OCI-LY3 (cell line): ENCODE measurements at regions not wholly inside any gene's neighbourhood (a gene's known extent, or its start where the extent isn't known, plus 50 kb on each side); places are given as distances from the start of the nearest gene placed in this dataset.

Experiments
- H2AFZ ChIP-seq: fragments of 200-600, 300-600 bp; shearing (Covaris generic); 2 replicates; pipeline ENCODE4 v1.6.0; 2014; ENCODE audit warnings: antibody characterized with exemption, low read depth, low read length
- H3K27ac ChIP-seq: fragments of 200-600, 300-600 bp; sonication (generic); 2 replicates; pipeline ENCODE4 v1.5.1; 2014; ENCODE audit warnings: mild to moderate bottlenecking, low read length, moderate library complexity, mixed read lengths
- H3K27me3 ChIP-seq: fragments of 200-600, 300-600 bp; sonication (generic); 2 replicates; pipeline ENCODE4 v1.6.1; 2014; ENCODE audit warnings: low read depth, low read length, mixed read lengths
- H3K36me3 ChIP-seq: fragments of 200-600, 300-600 bp; sonication (generic); replicated peaks from 2 replicates; pipeline ENCODE3; 2014; ENCODE audit warnings: low read depth, low read length, mixed read lengths
- H3K4me1 ChIP-seq: fragments of 300-600, 200-600 bp; sonication (generic); 2 replicates; pipeline ENCODE4 v1.6.1; 2014; ENCODE audit warnings: low read length, mixed read lengths
- H3K4me2 ChIP-seq: fragments of 200-600, 300-600 bp; sonication (generic); 2 replicates; pipeline ENCODE4 v1.6.1; 2014; ENCODE audit warnings: low read length, mixed read lengths
- H3K4me3 ChIP-seq: fragments of 300-600, 200-600 bp; sonication (generic); 2 replicates; pipeline ENCODE4 v1.5.1; 2014; ENCODE audit warnings: antibody characterized with exemption, mild to moderate bottlenecking, low read length, moderate library complexity
- H3K79me2 ChIP-seq: fragments of 300-600, 200-600 bp; shearing (Covaris generic); 2 replicates; pipeline ENCODE4 v1.6.1; 2014; ENCODE audit warnings: mild to moderate bottlenecking, low read length, mixed read lengths
- H3K9ac ChIP-seq: fragments of 300-600, 200-600 bp; shearing (Covaris generic); 2 replicates; pipeline ENCODE4 v1.6.0; 2014; ENCODE audit warnings: mild to moderate bottlenecking, low read length, moderate library complexity
- H3K9me3 ChIP-seq: fragments of 200-600, 300-600 bp; shearing (Covaris generic); 2 replicates; pipeline ENCODE4 v1.6.1; 2014; ENCODE audit warnings: low read length, mixed read lengths; ENCODE audit not compliant: insufficient read depth
- H4K20me1 ChIP-seq: fragments of 200-600, 300-600 bp; sonication (generic); 2 replicates; pipeline ENCODE4 v1.6.1; 2016; ENCODE audit warnings: low read length, mixed read lengths; ENCODE audit not compliant: insufficient read depth
- CTCF ChIP-seq: fragments of 200-600, 300-600 bp; sonication (generic); IDR thresholded peaks from 2 replicates; pipeline ENCODE4 v1.5.1; 2014; ENCODE audit warnings: antibody characterized with exemption, low read length, low read depth
- EZH2phosphoT487 ChIP-seq: fragments of 200-600 bp; shearing (Covaris generic); IDR thresholded peaks from 2 replicates; pipeline ENCODE4 v1.6.1; 2018; ENCODE audit warnings: antibody characterized with exemption, mixed run types, low read depth

GRCh38 chr2:20526708-20527107 lies 79.8 kb downstream of the RHOB start:
- no peak for TF ChIP-seq EZH2phosphoT487
- no peak for TF ChIP-seq CTCF
- H2AFZ ChIP-seq = no peak overlapping the region
- no peaks in the 10 kb centered on the region for H3K79me2 ChIP-seq
- H3K4me3 ChIP-seq = no peak overlapping the region
- peaks cover 8% of the 10 kb centered on the region; the same call in 1 of the 2 replicates for H3K27me3 ChIP-seq
- no peak overlapping the region for H3K9ac ChIP-seq
- H3K4me2 ChIP-seq = no peak overlapping the region
- H4K20me1 ChIP-seq = no peaks in the 10 kb centered on the region
- H3K27ac ChIP-seq = no peak overlapping the region
- no peaks in the 10 kb centered on the region for H3K36me3 ChIP-seq
- H3K4me1 ChIP-seq = peaks cover 11% of the 10 kb centered on the region
- H3K9me3 ChIP-seq = no peaks in the 10 kb centered on the region

- no peaks in the 10 kb centered on the region for H4K20me1 ChIP-seq
- peaks cover 11% of the 10 kb centered on the region for H3K4me1 ChIP-seq
- H2AFZ ChIP-seq = no peak overlapping the region
- H3K36me3 ChIP-seq = no peaks in the 10 kb centered on the region
- no peak overlapping the region for H3K4me3 ChIP-seq
- no peaks in the 10 kb centered on the region for H3K79me2 ChIP-seq
- H3K27me3 ChIP-seq = peaks cover 8% of the 10 kb centered on the region; the same call in 1 of the 2 replicates
- no peaks in the 10 kb centered on the region for H3K9me3 ChIP-seq
- H3K4me2 ChIP-seq = no peak overlapping the region
- no peak for TF ChIP-seq EZH2phosphoT487
- no peak for TF ChIP-seq CTCF
- H3K27ac ChIP-seq = no peak overlapping the region
- H3K9ac ChIP-seq = no peak overlapping the region
Observed at GRCh38 chr2:20528713-20529112, 81.8 kb downstream of the RHOB start.

DNA sequence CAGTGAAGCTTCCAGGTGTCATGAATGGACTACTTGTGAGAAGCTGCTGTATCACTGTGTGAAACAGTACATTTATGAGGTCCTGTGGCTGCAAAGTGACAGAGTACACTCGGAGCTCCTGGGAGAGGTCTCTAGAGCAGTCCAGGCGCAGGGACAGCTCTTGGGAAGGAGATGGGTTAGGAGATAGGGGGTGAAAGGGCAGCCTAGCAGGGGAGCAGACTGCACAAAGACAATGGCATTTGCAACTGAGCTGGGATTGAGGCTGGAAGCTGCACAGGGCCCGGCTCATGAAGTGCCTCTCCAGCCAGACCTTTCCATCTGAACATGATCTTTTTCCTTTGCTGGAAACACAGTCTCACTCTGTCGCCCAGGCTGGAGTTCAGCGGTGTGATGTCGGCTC lies 83.6 kb downstream of the RHOB start:
- Histone ChIP-seq H4K20me1 (no peaks in the 10 kb centered on the region), H3K4me1 (peaks cover under 1% of the 10 kb centered on the region), H3K27ac (no peak overlapping the region), H3K4me2 (no peak overlapping the region), H3K79me2 (no peaks in the 10 kb centered on the region), H3K9me3 (no peaks in the 10 kb centered on the region), H3K9ac (no peak overlapping the region), H3K4me3 (no peak overlapping the region), H3K27me3 (no peaks in the 10 kb centered on the region), H2AFZ (no peak overlapping the region), H3K36me3 (no peaks in the 10 kb centered on the region)
- TF ChIP-seq CTCF = no peak
- TF ChIP-seq EZH2phosphoT487 = no peak

DNA sequence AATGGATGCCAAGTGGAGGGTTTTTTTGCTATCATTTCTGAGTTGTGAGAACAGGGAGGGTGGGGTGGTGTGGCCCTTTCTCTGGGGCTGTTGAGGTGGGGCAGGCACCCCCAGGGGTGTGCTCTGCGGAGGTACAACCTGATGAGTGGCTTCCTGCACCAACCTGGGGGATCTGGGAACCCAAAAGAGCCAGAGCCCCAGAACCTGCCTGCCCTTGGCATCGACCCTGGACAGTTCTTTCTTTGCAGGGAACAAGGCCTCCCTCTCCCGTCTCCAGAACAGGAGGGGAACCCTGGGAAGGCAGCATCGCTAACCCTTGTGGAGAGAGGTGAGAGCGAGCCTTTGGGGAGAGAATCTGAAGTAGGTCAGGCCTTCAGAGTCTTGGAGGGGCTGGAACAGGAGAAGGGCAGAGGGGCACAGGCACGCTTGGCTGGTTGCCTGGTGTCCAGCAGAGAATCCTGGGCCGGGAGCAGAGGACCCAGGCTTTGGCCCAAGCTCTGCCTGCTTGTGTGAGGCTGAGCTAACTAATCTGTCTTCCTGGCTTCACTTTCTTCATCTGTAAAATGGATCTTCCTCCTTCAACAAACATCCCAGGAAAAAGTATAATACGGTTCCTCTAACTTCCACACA lies 84.9 kb downstream of the RHOB start:
- TF ChIP-seq EZH2phosphoT487 (no peak), CTCF (no peak)
- H3K4me1 ChIP-seq = no peaks in the 10 kb centered on the region
- no peak overlapping the region for H3K27ac ChIP-seq
- no peak overlapping the region for H3K4me2 ChIP-seq
- H2AFZ ChIP-seq = no peak overlapping the region
- H3K9me3 ChIP-seq = no peaks in the 10 kb centered on the region
- no peaks in the 10 kb centered on the region for H3K27me3 ChIP-seq
- no peaks in the 10 kb centered on the region for H3K36me3 ChIP-seq
- H3K4me3 ChIP-seq = no peak overlapping the region
- H4K20me1 ChIP-seq = no peaks in the 10 kb centered on the region
- no peak overlapping the region for H3K9ac ChIP-seq
- H3K79me2 ChIP-seq = no peaks in the 10 kb centered on the region
